ENCODE measurements at regions not wholly inside any gene's neighbourhood (a gene's known extent, or its start where the extent isn't known, plus 50 kb on each side); places are given as distances from the start of the nearest gene placed in this dataset.

GRCh38 chr15:61571026-61571425 lies 341.9 kb upstream of the RORA start:
- Histone ChIP-seq H3K27me3 (ENCODE audit: control insufficient read depth, insufficient read depth) (no peaks in the 10 kb centered on the region), H3K4me1 (ENCODE audit: control insufficient read depth, insufficient read depth, low read length) (no peaks in the 10 kb centered on the region), H3K9me3 (ENCODE audit: control insufficient read depth, low read length) (no peaks in the 10 kb centered on the region), H3K4me3 (ENCODE audit: low read length) (no peak overlapping the region), H3K27ac (ENCODE audit: low read length) (no peak overlapping the region)
- intact Hi-C loops (cut with DNase I), result no loop called here
- ATAC-seq (no peak), DNase-seq (no peak)
- WGBS, result 89% methylated on average over 1 of the region's 1 CpG

DNA sequence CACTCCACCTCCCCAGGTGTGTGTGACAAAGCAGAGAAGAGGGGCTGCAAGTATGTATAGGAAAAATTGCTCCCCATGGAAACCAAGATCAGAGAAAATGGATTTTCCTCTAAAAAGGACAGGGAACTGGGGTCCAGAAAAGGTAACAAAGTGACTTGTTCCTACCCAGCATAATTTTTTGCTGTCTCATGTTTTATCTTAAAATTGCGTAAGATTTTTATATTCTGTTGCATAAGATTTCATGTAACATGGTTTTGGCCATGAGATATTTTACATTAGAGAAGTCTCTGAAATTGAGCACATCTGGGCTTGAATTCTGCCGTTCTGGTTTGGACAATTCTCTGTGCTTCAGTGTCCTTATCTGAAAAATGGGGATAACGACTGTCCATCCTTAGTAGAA lies 335.7 kb upstream of the RORA start:
- ATAC-seq (no peak), DNase-seq (no peak)
- WGBS, result 64% methylated on average over 3 of the region's 3 CpGs
- intact Hi-C loops (cut with DNase I), result no loop called here
- Histone ChIP-seq H3K9me3 (ENCODE audit: control insufficient read depth, low read length) (no peaks in the 10 kb centered on the region), H3K4me1 (ENCODE audit: control insufficient read depth, insufficient read depth, low read length) (no peaks in the 10 kb centered on the region), H3K27ac (ENCODE audit: low read length) (no peak overlapping the region), H3K27me3 (ENCODE audit: control insufficient read depth, insufficient read depth) (no peaks in the 10 kb centered on the region), H3K4me3 (ENCODE audit: low read length) (no peak overlapping the region)

- WGBS, result 56% methylated on average over 6 of the region's 6 CpGs
- no peak for DNase-seq
- Histone ChIP-seq H3K9me3 (ENCODE audit: control insufficient read depth, low read length) (no peaks in the 10 kb centered on the region), H3K4me1 (ENCODE audit: control insufficient read depth, insufficient read depth, low read length) (no peaks in the 10 kb centered on the region), H3K27me3 (ENCODE audit: control insufficient read depth, insufficient read depth) (no peaks in the 10 kb centered on the region), H3K27ac (ENCODE audit: low read length) (no peak overlapping the region), H3K4me3 (ENCODE audit: low read length) (no peak overlapping the region)
- peak; percentile 54 to 77 for ATAC-seq
- intact Hi-C loops (cut with DNase I), result no loop called here
These were observed 329.4 kb upstream of the RORA start for GRCh38 chr15:61558172-61559136.

GRCh38 chr15:61556037-61556648 lies 327.0 kb upstream of the RORA start:
- DNase-seq (no peak), ATAC-seq (no peak)
- H3K27ac ChIP-seq (ENCODE audit: low read length), result no peak overlapping the region

GRCh38 chr15:61549727-61550126 lies 320.6 kb upstream of the RORA start:
- no peaks in the 10 kb centered on the region for H3K4me1 ChIP-seq (ENCODE audit: control insufficient read depth, insufficient read depth, low read length)
- 56% methylated on average over 1 of the region's 1 CpG for WGBS
- no peaks in the 10 kb centered on the region for H3K9me3 ChIP-seq (ENCODE audit: control insufficient read depth, low read length)
- intact Hi-C loops (cut with DNase I), result loop anchor here in 1 of 4 donors (5.0 kb wide), 1 partner anchor 293 kb away; no protein-coding TSS in a partner anchor
- DNase-seq (no peak), ATAC-seq (no peak)
- H3K27me3 ChIP-seq (ENCODE audit: control insufficient read depth, insufficient read depth), result no peaks in the 10 kb centered on the region
- H3K27ac ChIP-seq (ENCODE audit: low read length), result no peak overlapping the region
- H3K4me3 ChIP-seq (ENCODE audit: low read length), result no peak overlapping the region

More at GRCh38 chr15:61556037-61556648, 327.0 kb upstream of the RORA start:
- intact Hi-C loops (cut with DNase I), result no loop called here
- Histone ChIP-seq H3K9me3 (ENCODE audit: control insufficient read depth, low read length) (no peaks in the 10 kb centered on the region), H3K27me3 (ENCODE audit: control insufficient read depth, insufficient read depth) (no peaks in the 10 kb centered on the region), H3K4me3 (ENCODE audit: low read length) (no peak overlapping the region), H3K4me1 (ENCODE audit: control insufficient read depth, insufficient read depth, low read length) (no peaks in the 10 kb centered on the region)
- 32% methylated on average over 5 of the region's 5 CpGs for WGBS

GRCh38 chr15:61545763-61546162 lies 316.7 kb upstream of the RORA start:
- no peak overlapping the region for H3K4me3 ChIP-seq (ENCODE audit: low read length)
- H3K27me3 ChIP-seq (ENCODE audit: control insufficient read depth, insufficient read depth), result no peaks in the 10 kb centered on the region
- no peaks in the 10 kb centered on the region for H3K4me1 ChIP-seq (ENCODE audit: control insufficient read depth, insufficient read depth, low read length)
- no peaks in the 10 kb centered on the region for H3K9me3 ChIP-seq (ENCODE audit: control insufficient read depth, low read length)
- H3K27ac ChIP-seq (ENCODE audit: low read length), result no peak overlapping the region
- ATAC-seq, result no peak
- WGBS, result 59% methylated on average over 5 of the region's 5 CpGs
- DNase-seq, result no peak
- intact Hi-C loops (cut with DNase I), result no loop called here

DNA sequence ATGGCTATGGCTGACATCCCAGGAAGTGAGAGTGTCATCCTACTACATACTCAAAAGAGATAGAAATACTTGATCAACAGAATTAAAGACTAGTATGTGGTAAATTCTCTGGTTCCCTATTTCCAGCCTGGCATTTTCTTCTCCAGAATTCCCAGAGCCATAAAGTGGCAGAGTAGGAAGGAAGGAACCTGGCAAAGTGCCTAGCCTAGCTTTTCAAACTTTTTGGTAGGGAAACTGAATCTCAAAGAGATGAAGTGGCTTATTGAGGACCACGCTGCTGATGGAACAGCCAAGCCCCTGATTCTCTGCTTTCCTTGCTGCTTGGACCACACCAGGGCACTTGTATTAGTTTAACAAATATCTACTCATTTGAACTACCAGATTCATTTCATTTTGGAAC lies 312.4 kb upstream of the RORA start:
- intact Hi-C loops (cut with DNase I), result no loop called here
- ATAC-seq (no peak), DNase-seq (no peak)
- WGBS, result 91% methylated on average over 1 of the region's 1 CpG
- H3K27ac ChIP-seq (ENCODE audit: low read length), result no peak overlapping the region
- no peaks in the 10 kb centered on the region for H3K27me3 ChIP-seq (ENCODE audit: control insufficient read depth, insufficient read depth)
- no peak overlapping the region for H3K4me3 ChIP-seq (ENCODE audit: low read length)
- no peaks in the 10 kb centered on the region for H3K9me3 ChIP-seq (ENCODE audit: control insufficient read depth, low read length)
- H3K4me1 ChIP-seq (ENCODE audit: control insufficient read depth, insufficient read depth, low read length), result no peaks in the 10 kb centered on the region

DNA sequence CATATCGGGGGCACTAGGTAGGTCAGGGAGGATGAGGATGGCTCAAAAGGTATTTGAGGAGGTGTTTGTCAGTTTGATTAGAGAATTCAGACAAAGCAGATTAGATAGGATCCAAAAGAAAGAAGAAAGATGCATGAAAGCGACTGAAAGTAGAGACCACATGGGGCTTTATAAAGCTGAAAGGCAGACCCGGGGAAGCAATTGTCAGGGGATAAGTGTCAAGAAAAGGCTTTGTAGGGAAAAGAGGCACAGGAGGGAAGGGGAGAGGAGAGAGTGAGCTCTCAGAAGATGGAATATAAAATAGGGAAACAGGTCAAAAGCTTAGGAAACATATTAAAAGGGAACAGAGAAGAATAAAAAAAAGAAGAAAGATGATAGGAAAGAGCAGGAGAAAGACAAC lies 308.2 kb upstream of the RORA start:
- WGBS, result 49% methylated on average over 3 of the region's 3 CpGs
- intact Hi-C loops (cut with DNase I), result no loop called here
- Histone ChIP-seq H3K27ac (ENCODE audit: low read length) (no peak overlapping the region), H3K27me3 (ENCODE audit: control insufficient read depth, insufficient read depth) (no peaks in the 10 kb centered on the region), H3K4me1 (ENCODE audit: control insufficient read depth, insufficient read depth, low read length) (no peaks in the 10 kb centered on the region), H3K4me3 (ENCODE audit: low read length) (no peak overlapping the region), H3K9me3 (ENCODE audit: control insufficient read depth, low read length) (no peaks in the 10 kb centered on the region)
- ATAC-seq, result no peak
- no peak for DNase-seq

DNA sequence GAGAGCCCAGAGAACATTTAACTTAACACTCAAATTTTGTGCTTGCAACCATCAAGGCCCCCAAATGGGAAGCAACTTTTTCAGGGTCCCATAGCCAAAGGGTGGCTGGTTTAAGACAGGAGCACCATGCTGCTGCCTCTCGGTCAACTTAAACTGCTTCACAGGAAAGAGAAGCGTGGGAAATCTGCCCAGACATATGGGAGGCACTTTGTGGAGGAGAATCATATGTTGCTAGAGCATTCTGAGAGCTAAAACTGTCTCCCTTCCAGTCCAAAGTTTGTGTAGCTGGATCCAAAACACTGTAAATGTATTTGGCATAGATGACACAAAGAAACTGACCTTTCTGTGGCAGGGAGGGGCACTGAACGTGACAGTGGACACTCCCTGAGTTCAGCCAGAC lies 305.9 kb upstream of the RORA start:
- Histone ChIP-seq H3K4me1 (ENCODE audit: control insufficient read depth, insufficient read depth, low read length) (no peaks in the 10 kb centered on the region), H3K4me3 (ENCODE audit: low read length) (no peak overlapping the region), H3K9me3 (ENCODE audit: control insufficient read depth, low read length) (no peaks in the 10 kb centered on the region), H3K27me3 (ENCODE audit: control insufficient read depth, insufficient read depth) (no peaks in the 10 kb centered on the region), H3K27ac (ENCODE audit: low read length) (no peak overlapping the region)
- no peak for DNase-seq
- no peak for ATAC-seq
- intact Hi-C loops (cut with DNase I), result no loop called here
- 57% methylated on average over 3 of the region's 3 CpGs for WGBS

DNA sequence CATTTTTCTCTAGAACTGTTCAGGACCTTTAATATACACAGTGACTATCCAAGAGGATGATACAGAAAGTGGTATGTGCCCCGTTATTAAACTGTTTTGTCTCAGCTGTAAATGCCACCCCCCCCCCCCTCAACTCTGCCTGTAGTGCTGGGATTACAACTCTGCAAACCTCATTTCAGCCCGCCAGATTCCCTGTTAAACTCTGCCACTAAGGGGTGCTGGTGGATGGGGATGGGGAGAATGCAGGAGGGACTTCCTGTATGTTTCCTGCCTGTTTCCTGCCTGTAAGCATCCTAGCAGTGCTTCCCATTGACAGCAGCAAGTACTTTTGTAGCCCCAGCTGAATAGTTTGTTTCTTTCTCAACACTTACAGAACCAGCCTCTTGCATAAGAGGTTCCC lies 301.7 kb upstream of the RORA start:
- H3K4me3 ChIP-seq (ENCODE audit: low read length), result no peak overlapping the region
- DNase-seq, result no peak
- no peak overlapping the region for H3K27ac ChIP-seq (ENCODE audit: low read length)
- intact Hi-C loops (cut with DNase I), result no loop called here
- no peaks in the 10 kb centered on the region for H3K27me3 ChIP-seq (ENCODE audit: control insufficient read depth, insufficient read depth)
- no peaks in the 10 kb centered on the region for H3K9me3 ChIP-seq (ENCODE audit: control insufficient read depth, low read length)
- no peak for ATAC-seq
- H3K4me1 ChIP-seq (ENCODE audit: control insufficient read depth, insufficient read depth, low read length), result no peaks in the 10 kb centered on the region
- 71% methylated on average over 2 of the region's 2 CpGs for WGBS

DNA sequence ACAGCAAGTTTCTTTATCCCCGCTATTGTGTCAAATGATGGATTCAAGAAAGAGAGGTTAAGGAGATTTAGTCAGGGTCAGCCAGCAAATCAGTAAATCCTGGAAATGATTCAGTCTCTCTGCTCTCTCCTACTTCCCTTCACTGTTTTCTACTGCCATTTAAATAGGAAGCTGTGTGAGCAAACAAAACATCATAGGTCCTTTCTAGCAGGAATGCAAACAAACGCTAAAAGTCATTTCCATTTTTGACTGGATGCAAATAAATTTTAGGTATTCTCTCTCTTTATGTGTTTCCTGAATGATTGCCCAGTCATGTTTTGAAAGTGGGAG lies 299.4 kb upstream of the RORA start:
- Histone ChIP-seq H3K4me3 (ENCODE audit: low read length) (no peak overlapping the region), H3K4me1 (ENCODE audit: control insufficient read depth, insufficient read depth, low read length) (no peaks in the 10 kb centered on the region), H3K27ac (ENCODE audit: low read length) (no peak overlapping the region), H3K9me3 (ENCODE audit: control insufficient read depth, low read length) (no peaks in the 10 kb centered on the region), H3K27me3 (ENCODE audit: control insufficient read depth, insufficient read depth) (no peaks in the 10 kb centered on the region)
- intact Hi-C loops (cut with DNase I), result no loop called here
- DNase-seq, result no peak
- ATAC-seq, result no peak
- WGBS, result 21% methylated on average over 2 of the region's 2 CpGs

All from right cardiac atrium (tissue), 5 donors.